Neutrophil (primary cell): ENCODE measurements at regions not wholly inside any gene's neighbourhood (a gene's known extent, or its start where the extent isn't known, plus 50 kb on each side); places are given as distances from the start of the nearest gene placed in this dataset.

Experiments
- H3K27ac ChIP-seq: fragments of 200-600 bp; sonication (generic); 2 replicates; pipeline ENCODE4 v1.5.1; 2016; ENCODE audit warnings: mild to moderate bottlenecking, moderate library complexity
- H3K27me3 ChIP-seq: fragments of 200-600 bp; sonication (generic); 2 replicates; pipeline ENCODE4 v1.6.0; 2016; ENCODE audit warnings: mild to moderate bottlenecking
- H3K36me3 ChIP-seq: fragments of 200-600 bp; sonication (generic); 2 replicates; pipeline ENCODE4 v1.5.1; 2017
- H3K4me1 ChIP-seq, 2 experiments: fragments of 200-600 bp in 1 of 2; sonication (generic) in 1 of 2; 1 replicate in 1 of 2; 2 replicates in 1 of 2; pipeline versions ENCODE4 v1.5.1 to v1.6.1; 2013 to 2016; ENCODE audit warnings: low read depth in 1 of 2, low read length in 1 of 2, mild to moderate bottlenecking in 1 of 2, moderate library complexity in 1 of 2; ENCODE audit not compliant: control insufficient read depth in 1 of 2, insufficient read depth in 1 of 2
- H3K4me3 ChIP-seq, 2 experiments: fragments of 200-600 bp in 1 of 2; sonication (generic) in 1 of 2; 1 replicate in 1 of 2; 2 replicates in 1 of 2; pipeline ENCODE4 v1.5.1; 2013 to 2016; ENCODE audit warnings: low read depth in 1 of 2, low read length in 1 of 2, mild to moderate bottlenecking in 1 of 2, moderate library complexity in 1 of 2
- H3K9me3 ChIP-seq: fragments of 200-600 bp; sonication (generic); 2 replicates; pipeline ENCODE4 v1.5.1; 2016
- TF ChIP-seq, protein P1 (sequence below): fragments of 200-600 bp; sonication (generic); IDR thresholded peaks from 2 replicates; pipeline ENCODE4 v1.5.1; 2016; ENCODE audit warnings: antibody characterized with exemption

DNA sequence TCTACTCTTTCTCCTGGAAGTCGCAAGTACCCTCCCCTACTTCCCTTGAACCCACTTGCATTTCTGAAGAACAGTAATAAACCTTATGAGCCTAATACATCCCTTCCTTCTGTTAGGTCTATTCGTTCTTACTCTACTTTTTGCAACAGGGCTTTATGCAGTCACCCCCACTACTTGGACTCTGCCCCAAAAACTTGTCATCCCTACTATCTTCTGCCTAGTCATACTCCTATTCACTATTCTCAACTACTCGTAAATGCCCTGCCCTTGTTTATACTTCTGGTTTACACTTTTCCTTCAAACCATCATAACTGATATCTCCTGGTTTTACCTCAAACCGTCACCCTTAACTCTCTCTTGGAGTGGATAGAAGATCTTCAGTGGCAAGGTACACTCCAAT is 55.2 kb upstream of the SLIT2 start:
- Histone ChIP-seq H3K27ac (no peak overlapping the region), H3K4me1 (no peaks in the 10 kb centered on the region), H3K36me3 (no peaks in the 10 kb centered on the region), H3K9me3 (no peaks in the 10 kb centered on the region), H3K4me3 (no peak overlapping the region), H3K27me3 (no peaks in the 10 kb centered on the region)
- TF ChIP-seq, protein P1, sequence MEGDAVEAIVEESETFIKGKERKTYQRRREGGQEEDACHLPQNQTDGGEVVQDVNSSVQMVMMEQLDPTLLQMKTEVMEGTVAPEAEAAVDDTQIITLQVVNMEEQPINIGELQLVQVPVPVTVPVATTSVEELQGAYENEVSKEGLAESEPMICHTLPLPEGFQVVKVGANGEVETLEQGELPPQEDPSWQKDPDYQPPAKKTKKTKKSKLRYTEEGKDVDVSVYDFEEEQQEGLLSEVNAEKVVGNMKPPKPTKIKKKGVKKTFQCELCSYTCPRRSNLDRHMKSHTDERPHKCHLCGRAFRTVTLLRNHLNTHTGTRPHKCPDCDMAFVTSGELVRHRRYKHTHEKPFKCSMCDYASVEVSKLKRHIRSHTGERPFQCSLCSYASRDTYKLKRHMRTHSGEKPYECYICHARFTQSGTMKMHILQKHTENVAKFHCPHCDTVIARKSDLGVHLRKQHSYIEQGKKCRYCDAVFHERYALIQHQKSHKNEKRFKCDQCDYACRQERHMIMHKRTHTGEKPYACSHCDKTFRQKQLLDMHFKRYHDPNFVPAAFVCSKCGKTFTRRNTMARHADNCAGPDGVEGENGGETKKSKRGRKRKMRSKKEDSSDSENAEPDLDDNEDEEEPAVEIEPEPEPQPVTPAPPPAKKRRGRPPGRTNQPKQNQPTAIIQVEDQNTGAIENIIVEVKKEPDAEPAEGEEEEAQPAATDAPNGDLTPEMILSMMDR: no peak

DNA sequence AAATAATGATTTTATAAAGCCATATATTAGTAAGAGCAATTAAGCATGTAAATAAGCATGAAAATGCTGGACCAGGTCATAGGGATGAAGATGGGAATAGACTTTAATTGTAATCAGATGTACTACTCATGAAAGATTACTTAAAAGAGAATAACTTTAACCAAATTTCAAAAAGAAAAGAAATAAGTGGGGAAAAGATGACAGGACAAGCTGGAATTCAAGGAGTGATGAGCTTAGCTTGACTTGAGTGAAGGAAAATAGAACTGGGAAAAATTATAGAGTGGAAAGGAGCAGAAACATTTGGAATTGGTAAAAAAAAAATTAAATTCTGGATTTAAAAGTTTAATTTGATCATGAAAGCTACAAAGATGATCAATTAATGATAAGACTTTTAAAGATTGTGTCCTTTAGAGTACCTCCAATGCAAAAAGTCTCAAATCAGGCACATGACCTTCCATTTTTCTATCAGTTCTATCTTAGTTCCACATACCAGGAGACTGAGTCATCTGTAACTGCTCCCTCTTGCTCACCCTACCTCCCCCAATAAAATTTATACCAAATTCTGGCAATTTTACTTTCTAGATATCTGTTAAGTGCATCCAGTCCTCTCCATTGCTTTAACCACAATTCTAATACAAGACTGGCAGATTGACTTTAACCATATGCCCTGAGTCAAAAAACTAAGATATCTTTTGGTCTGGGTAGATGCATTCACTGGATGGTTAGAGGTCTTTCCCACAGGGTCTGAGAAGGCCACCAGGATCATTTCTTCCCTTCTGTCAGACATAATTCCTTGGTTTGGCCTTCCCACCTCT is 56.4 kb upstream of the SLIT2 start:
- Histone ChIP-seq H3K9me3 (no peaks in the 10 kb centered on the region), H3K4me3 (no peak overlapping the region), H3K27me3 (no peaks in the 10 kb centered on the region), H3K4me1 (no peaks in the 10 kb centered on the region), H3K27ac (no peak overlapping the region), H3K36me3 (no peaks in the 10 kb centered on the region)
- TF ChIP-seq, protein P1: no peak

DNA sequence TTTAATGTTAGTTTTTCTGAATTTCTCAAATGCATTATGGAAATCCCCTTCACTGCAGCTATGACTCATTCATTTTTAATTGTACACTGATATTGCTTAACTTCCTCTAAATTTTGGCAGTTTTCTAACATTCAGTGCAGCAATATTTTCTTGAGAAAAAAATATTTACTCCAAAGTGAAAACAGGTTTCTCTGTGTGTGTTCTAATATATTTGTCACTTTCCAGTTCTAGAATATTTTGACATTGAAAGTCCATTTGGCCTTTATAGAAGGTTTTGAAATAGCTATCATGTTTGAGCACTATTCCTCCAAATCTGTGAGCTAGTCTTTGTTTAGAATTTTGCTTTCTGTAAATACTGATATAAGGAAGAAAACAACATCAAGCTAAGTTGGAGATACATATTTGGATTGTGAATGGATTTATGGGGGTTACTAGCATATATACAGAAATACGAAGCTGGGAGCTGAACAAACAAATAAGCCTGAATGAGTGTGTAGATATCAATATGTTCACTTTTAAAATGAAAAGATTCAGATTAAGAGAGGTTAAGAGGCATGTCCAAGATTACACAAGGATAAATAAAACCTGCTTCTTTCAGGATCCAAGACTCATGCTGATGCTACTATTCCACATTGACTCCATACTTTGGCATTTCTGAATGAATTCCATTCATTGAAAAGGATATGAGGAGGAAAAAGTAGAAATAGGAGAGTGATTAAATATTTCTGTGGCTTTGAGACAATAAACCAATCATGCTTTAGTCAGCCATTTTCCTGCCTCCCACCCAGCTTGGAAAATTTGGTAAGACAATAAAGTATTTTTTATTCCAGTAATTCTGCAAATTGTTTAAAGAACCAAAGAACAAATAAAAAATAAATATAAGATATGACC is 57.3 kb upstream of the SLIT2 start:
- Histone ChIP-seq H3K27ac (no peak overlapping the region), H3K27me3 (no peaks in the 10 kb centered on the region), H3K4me1 (no peaks in the 10 kb centered on the region), H3K36me3 (no peaks in the 10 kb centered on the region), H3K4me3 (no peak overlapping the region), H3K9me3 (no peaks in the 10 kb centered on the region)
- TF ChIP-seq, protein P1: no peak

DNA sequence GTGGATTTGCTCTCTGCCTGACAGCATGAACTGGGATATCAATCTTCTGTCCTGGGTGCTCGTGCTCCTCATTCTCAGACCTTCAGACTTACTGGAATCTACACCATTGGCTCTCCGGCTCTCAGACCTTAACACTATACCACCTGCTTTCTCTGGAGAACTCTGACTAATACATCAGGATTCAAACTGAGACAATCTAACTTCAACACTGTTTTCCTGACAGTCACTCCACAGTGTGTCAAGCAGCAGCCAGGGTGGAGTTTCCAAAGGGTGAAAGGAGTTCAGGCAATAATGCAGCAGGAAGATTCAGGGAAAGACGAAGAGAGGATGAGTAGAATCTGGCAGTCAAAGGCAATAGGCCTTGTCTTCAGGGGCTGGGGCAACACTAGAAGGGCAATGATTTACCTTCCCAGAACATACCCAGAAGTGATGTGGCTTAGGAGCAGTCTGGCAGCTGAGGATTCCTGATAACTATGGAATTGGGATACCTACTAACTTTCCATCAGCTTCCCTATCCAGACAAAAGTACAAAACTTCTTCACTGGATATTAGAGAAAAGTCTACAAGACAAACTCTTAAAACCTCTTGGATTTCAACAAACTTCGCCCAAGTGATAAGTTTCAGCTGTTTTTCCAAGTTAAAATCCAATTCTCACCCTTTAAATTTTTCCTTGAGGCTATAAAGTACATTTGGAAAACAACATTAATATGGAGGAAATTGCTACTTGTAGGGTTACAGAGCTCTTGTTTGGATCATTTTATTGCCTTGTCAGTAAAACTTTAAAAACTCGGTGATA is 58.4 kb upstream of the SLIT2 start:
- TF ChIP-seq, protein P1: no peak
- Histone ChIP-seq H3K36me3 (no peaks in the 10 kb centered on the region), H3K27me3 (no peaks in the 10 kb centered on the region), H3K4me1 (no peaks in the 10 kb centered on the region), H3K27ac (no peak overlapping the region), H3K9me3 (no peaks in the 10 kb centered on the region), H3K4me3 (no peak overlapping the region)

DNA sequence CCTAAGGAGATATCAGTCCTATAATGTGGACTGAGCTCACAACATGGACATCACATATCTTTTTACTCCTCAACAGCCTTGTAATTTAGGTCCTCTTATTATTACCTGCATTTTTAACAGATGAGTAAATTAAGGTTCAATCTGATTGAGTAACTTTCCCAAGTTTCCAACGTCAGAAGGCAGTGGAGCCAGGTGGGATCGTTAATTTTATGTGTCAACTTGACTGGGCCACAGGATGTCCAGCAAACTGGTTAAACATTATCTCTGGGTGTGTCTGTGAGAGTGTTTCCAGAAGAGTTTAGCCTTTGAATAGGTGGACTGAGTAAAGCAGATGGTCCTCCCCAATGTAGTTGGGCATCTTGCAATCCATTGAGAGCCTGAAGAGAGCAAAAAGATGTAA is 59.0 kb upstream of the SLIT2 start:
- H3K4me3 ChIP-seq: no peak overlapping the region
- TF ChIP-seq, protein P1: no peak
- no peaks in the 10 kb centered on the region for H3K36me3 ChIP-seq
- no peaks in the 10 kb centered on the region for H3K4me1 ChIP-seq
- no peak overlapping the region for H3K27ac ChIP-seq
- H3K9me3 ChIP-seq: no peaks in the 10 kb centered on the region
- H3K27me3 ChIP-seq: no peaks in the 10 kb centered on the region
